CD14-positive monocyte (primary cell): ENCODE measurements at regions not wholly inside any gene's neighbourhood (a gene's known extent, or its start where the extent isn't known, plus 50 kb on each side); places are given as distances from the start of the nearest gene placed in this dataset.

Experiments used
- DNase-seq, 3 donors: peaks; one replicate each; pipeline ENCODE4 v3.0.0-alpha.2; 2011 to 2022
- H2AFZ ChIP-seq: 2 replicates; pipeline ENCODE4 v1.6.0; 2012; ENCODE audit warnings: mild to moderate bottlenecking, low read depth, low read length, inconsistent platforms; ENCODE audit not compliant: insufficient read depth, poor library complexity, severe bottlenecking
- H3K27ac ChIP-seq, 2 donors: 1 replicate in 1 of 2; 2 replicates in 1 of 2; pipeline ENCODE4 v1.5.1; 2012 to 2013; ENCODE audit warnings: low read length in 2 of 2, control low read depth in 1 of 2, inconsistent platforms in 1 of 2, low read depth in 1 of 2, mild to moderate bottlenecking in 1 of 2
- H3K27me3 ChIP-seq, 2 donors: one replicate each; pipeline versions ENCODE4 v1.6.0 to v1.6.1; 2011 to 2013; ENCODE audit warnings: low read length in 2 of 2; ENCODE audit not compliant: control insufficient read depth in 2 of 2, insufficient read depth in 2 of 2
- H3K36me3 ChIP-seq, 2 donors: replicated peaks in 1 of 2; 1 replicate in 1 of 2; 2 replicates in 1 of 2; pipeline versions ENCODE4 v1.5.1 to v1.6.1; 2012 to 2013; ENCODE audit warnings: low read length in 2 of 2, control low read depth in 1 of 2, inconsistent platforms in 1 of 2, mild to moderate bottlenecking in 1 of 2; ENCODE audit not compliant: insufficient read depth in 2 of 2, control insufficient read depth in 1 of 2
- H3K4me1 ChIP-seq, 2 donors: 1 replicate in 1 of 2; 2 replicates in 1 of 2; pipeline versions ENCODE4 v1.5.1 to v1.6.1; 2012 to 2013; ENCODE audit warnings: low read length in 2 of 2, control low read depth in 1 of 2, inconsistent platforms in 1 of 2, mild to moderate bottlenecking in 1 of 2, moderate library complexity in 1 of 2; ENCODE audit not compliant: insufficient read depth in 2 of 2, control insufficient read depth in 1 of 2
- H3K4me2 ChIP-seq: replicated peaks from 2 replicates; pipeline ENCODE3; 2012; ENCODE audit warnings: low read length, moderate library complexity, mild to moderate bottlenecking; ENCODE audit not compliant: poor library complexity, severe bottlenecking; ENCODE audit errors: extremely low read depth
- H3K4me3 ChIP-seq, 3 experiments: fragments of 200-600 bp in 1 of 3; sonication (generic) in 1 of 3; replicated peaks in 1 of 3; 1 replicate in 2 of 3; 2 replicates in 1 of 3; pipeline ENCODE4 v1.5.1; 2011 to 2013; ENCODE audit warnings: low read length in 3 of 3, mild to moderate bottlenecking in 3 of 3, control low read depth in 2 of 3, low read depth in 2 of 3, inconsistent platforms in 1 of 3, moderate library complexity in 1 of 3
- H3K79me2 ChIP-seq: 2 replicates; pipeline ENCODE4 v1.6.0; 2012; ENCODE audit warnings: mild to moderate bottlenecking, control low read depth, inconsistent platforms, low read length, moderate library complexity; ENCODE audit not compliant: insufficient read depth
- H3K9ac ChIP-seq: 2 replicates; pipeline ENCODE4 v1.6.0; 2017; ENCODE audit warnings: low read length, mild to moderate bottlenecking; ENCODE audit not compliant: insufficient read depth, poor library complexity, severe bottlenecking
- H3K9me3 ChIP-seq, 2 donors: replicated peaks in 1 of 2; 1 replicate in 1 of 2; 2 replicates in 1 of 2; pipeline versions ENCODE4 v1.5.1 to v1.6.1; 2012 to 2013; ENCODE audit warnings: low read length in 2 of 2, control low read depth in 1 of 2; ENCODE audit not compliant: control insufficient read depth in 1 of 2, insufficient read depth in 1 of 2
- H4K20me1 ChIP-seq: 2 replicates; pipeline ENCODE4 v1.6.0; 2012; ENCODE audit warnings: mild to moderate bottlenecking, low read length, control low read depth, moderate library complexity; ENCODE audit not compliant: insufficient read depth
- H3K27ac Mint-ChIP-seq, 7 donors: one replicate each; pipeline ENCODE4 v1.8.0; 2020; ENCODE audit warnings: mild to moderate bottlenecking in 7 of 7, mixed read lengths in 7 of 7, moderate library complexity in 6 of 7, inconsistent platforms in 2 of 7
- H3K27me3 Mint-ChIP-seq, 3 donors: one replicate each; pipeline ENCODE4 v1.8.0; 2021 to 2022; ENCODE audit warnings: low read depth in 3 of 3, mild to moderate bottlenecking in 3 of 3, mixed read lengths in 3 of 3, moderate library complexity in 3 of 3, inconsistent platforms in 1 of 3
- H3K36me3 Mint-ChIP-seq, 2 donors: one replicate each; pipeline ENCODE4 v1.8.0; 2020; ENCODE audit warnings: mixed read lengths in 2 of 2, inconsistent platforms in 1 of 2, mild to moderate bottlenecking in 1 of 2
- H3K4me1 Mint-ChIP-seq: one replicate; pipeline ENCODE4 v1.8.0; 2020; ENCODE audit warnings: mild to moderate bottlenecking, mixed read lengths
- H3K4me3 Mint-ChIP-seq, 2 donors: one replicate each; pipeline ENCODE4 v1.8.0; 2020; ENCODE audit warnings: mild to moderate bottlenecking in 2 of 2, mixed read lengths in 2 of 2, moderate library complexity in 1 of 2
- H3K9me3 Mint-ChIP-seq, 7 donors: one replicate each; pipeline ENCODE4 v1.8.0; 2020 to 2022; ENCODE audit warnings: mixed read lengths in 7 of 7, mild to moderate bottlenecking in 6 of 7, moderate library complexity in 6 of 7, inconsistent platforms in 2 of 7
- CTCF ChIP-seq: fragments of 200-600 bp; IDR thresholded peaks from one replicate; pipeline ENCODE4 v1.8.0; 2022; ENCODE audit warnings: antibody characterized with exemption, mild to moderate bottlenecking
- WGBS: methylation state at CpG from one replicate; pipeline ENCODE4 v1.1.5; 2013; ENCODE audit warnings: missing lambda C conversion rate; ENCODE audit not compliant: insufficient coverage; 5-methylcytosine and 5-hydroxymethylcytosine counted together
- intact Hi-C, 2 donors: fragments of 100-400 bp; cut with micrococcal nuclease; formaldehyde crosslinking; loops; one replicate each; pipeline versions ENCODE4 v1.15.0 to v1.15.1; 2023

DNA sequence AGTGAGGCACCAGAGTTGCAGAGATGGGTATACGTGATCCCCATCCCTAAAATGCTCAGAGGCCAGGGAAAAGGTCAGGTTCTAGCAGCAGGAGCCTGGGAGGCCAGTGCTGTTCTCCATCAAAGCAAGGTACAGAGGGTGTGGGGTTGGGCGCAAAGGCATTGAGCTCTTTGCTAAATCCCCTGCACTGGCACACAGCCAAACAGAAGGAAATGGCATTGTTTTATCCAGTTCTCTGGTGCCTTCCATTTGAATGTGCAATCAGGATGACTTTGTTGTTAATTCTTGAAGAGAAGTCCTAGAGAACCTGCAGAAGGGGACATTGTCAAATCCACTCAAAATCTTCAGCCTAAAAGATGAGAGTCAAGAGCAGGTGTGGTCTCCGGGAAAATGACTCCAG, 111.3 kb upstream of the CHST15 start:
- 83% methylated on average over 1 of the region's 3 CpGs for WGBS
- Mint-ChIP-seq H3K9me3 (peaks cover 1 to 8% (median 6%) of the 10 kb centered on the region in 7 donors), H3K4me3 (no peak overlapping the region), H3K27ac (peak overlapping the region in 2 of 7 donors; percentile 13 to 75), H3K27me3 (peaks cover 3 to 15% (median 6%) of the 10 kb centered on the region in 3 donors), H3K36me3 (peaks cover 0 to 2% of the 10 kb centered on the region in 2 donors), H3K4me1 (peaks cover 7% of the 10 kb centered on the region)
- Histone ChIP-seq H3K4me2 (no peak overlapping the region), H3K4me3 (no peak overlapping the region), H4K20me1 (no peaks in the 10 kb centered on the region), H3K79me2 (no peaks in the 10 kb centered on the region), H3K9ac (no peak overlapping the region), H3K27ac (no peak overlapping the region), H3K4me1 (peaks cover 3 to 4% of the 10 kb centered on the region in 2 donors), H2AFZ (no peak overlapping the region), H3K9me3 (peaks cover 0 to 8% of the 10 kb centered on the region in 2 donors), H3K27me3 (no peaks in the 10 kb centered on the region), H3K36me3 (no peaks in the 10 kb centered on the region)
- no peak for TF ChIP-seq CTCF
- DNase-seq = no peak
- intact Hi-C loops = no loop called here

GRCh38 chr10:124200011-124200410, 106.6 kb upstream of the CHST15 start:
- Histone ChIP-seq H3K27me3 (no peaks in the 10 kb centered on the region), H3K79me2 (no peaks in the 10 kb centered on the region), H4K20me1 (no peaks in the 10 kb centered on the region), H3K4me1 (peaks cover 5 to 6% of the 10 kb centered on the region in 2 donors), H2AFZ (no peak overlapping the region), H3K4me3 (no peak overlapping the region), H3K36me3 (no peaks in the 10 kb centered on the region), H3K9me3 (no peaks in the 10 kb centered on the region), H3K9ac (no peak overlapping the region), H3K4me2 (no peak overlapping the region), H3K27ac (no peak overlapping the region)
- Mint-ChIP-seq H3K27ac (no peak overlapping the region), H3K9me3 (no peaks in the 10 kb centered on the region), H3K36me3 (no peaks in the 10 kb centered on the region), H3K4me3 (peak overlapping the region in 1 of 2 donors; percentile 39), H3K4me1 (peaks cover 13% of the 10 kb centered on the region), H3K27me3 (peaks cover 8 to 9% (median 8%) of the 10 kb centered on the region in 3 donors)
- intact Hi-C loops = no loop called here
- WGBS = 100% methylated on average over 3 of the region's 4 CpGs
- no peak for DNase-seq
- no peak for TF ChIP-seq CTCF
